ENCODE measurements at regions not wholly inside any gene's neighbourhood (a gene's known extent, or its start where the extent isn't known, plus 50 kb on each side); places are given as distances from the start of the nearest gene placed in this dataset.

DNA sequence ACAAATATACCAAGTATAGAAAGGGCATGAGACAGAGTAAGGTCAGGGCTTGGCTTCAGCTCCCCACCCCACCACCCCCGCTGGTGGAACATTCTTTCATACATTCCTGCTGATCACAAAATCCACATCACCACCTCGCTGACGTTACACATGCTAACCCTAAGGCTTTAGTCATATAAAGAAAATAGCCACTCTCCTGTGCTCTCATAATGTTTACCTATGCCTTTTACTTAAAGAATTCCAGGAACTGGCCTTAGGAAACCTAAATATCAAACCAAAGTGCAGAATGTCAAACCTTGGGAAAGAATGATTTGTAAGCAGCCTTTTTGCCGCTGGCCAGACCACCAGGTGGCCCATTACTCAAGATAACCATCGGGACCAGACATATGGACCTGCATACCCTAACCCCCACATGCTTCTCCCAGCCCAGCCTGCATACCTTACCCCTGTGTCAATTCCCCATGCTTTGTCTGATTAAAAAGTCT is 136.3 kb upstream of the SLC39A10 start:
- H3K27ac ChIP-seq = no peak overlapping the region
- no peaks in the 10 kb centered on the region for H3K36me3 ChIP-seq
- no peak for TF ChIP-seq POLR2A (IDR thresholded peaks at IDR 0.05)
- TF ChIP-seq, protein P1, sequence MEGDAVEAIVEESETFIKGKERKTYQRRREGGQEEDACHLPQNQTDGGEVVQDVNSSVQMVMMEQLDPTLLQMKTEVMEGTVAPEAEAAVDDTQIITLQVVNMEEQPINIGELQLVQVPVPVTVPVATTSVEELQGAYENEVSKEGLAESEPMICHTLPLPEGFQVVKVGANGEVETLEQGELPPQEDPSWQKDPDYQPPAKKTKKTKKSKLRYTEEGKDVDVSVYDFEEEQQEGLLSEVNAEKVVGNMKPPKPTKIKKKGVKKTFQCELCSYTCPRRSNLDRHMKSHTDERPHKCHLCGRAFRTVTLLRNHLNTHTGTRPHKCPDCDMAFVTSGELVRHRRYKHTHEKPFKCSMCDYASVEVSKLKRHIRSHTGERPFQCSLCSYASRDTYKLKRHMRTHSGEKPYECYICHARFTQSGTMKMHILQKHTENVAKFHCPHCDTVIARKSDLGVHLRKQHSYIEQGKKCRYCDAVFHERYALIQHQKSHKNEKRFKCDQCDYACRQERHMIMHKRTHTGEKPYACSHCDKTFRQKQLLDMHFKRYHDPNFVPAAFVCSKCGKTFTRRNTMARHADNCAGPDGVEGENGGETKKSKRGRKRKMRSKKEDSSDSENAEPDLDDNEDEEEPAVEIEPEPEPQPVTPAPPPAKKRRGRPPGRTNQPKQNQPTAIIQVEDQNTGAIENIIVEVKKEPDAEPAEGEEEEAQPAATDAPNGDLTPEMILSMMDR (IDR thresholded peaks at IDR 0.05) = no peak
- H3K4me1 ChIP-seq = no peaks in the 10 kb centered on the region
- no peak overlapping the region for H3K4me3 ChIP-seq (replicated peaks in 1 of 3)
- no peaks in the 10 kb centered on the region for H3K9me3 ChIP-seq
- intact Hi-C loops (cut with DNase I) = no loop called here
- no peaks in the 10 kb centered on the region for H3K27me3 ChIP-seq
- 61 to 66% methylated on average over 5 of the region's 5 CpGs for whole genome bisulfite sequencing, 2 donors
- no peak for DNase-seq

DNA sequence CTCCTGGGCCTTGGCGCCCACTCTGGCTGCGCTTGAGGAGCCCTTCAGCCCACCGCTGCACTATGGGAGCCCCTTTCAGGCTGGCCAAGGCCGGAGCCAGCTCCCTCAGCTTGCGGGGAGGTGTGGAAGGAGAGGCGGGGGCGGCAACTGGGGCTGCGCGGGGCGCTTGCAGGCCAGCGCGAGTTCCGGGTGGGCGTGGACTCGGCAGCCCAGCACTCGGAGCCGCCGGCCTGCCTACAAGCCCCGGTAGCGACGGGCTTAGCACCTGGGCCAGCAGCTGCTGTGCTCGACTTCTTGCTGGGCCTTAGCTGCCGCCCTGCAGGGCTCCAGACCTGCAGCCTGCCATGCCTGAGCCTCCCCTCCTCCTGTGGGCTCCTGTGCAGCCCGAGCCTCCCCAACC is 141.5 kb upstream of the SLC39A10 start:
- H3K36me3 ChIP-seq = no peaks in the 10 kb centered on the region
- 95% methylated on average over 20 of the region's 24 CpGs; no CpG with 5 or more reads in 1 of the 2 donors for WGBS, 2 donors
- H3K27me3 ChIP-seq = no peaks in the 10 kb centered on the region
- no peak for DNase-seq
- TF ChIP-seq, protein P1 (IDR thresholded peaks at IDR 0.05) = no peak
- TF ChIP-seq POLR2A (IDR thresholded peaks at IDR 0.05) = no peak
- intact Hi-C loops (cut with DNase I) = no loop called here
- no peak overlapping the region for H3K27ac ChIP-seq
- H3K9me3 ChIP-seq = no peaks in the 10 kb centered on the region
- no peaks in the 10 kb centered on the region for H3K4me1 ChIP-seq
- H3K4me3 ChIP-seq (replicated peaks in 1 of 3) = no peak overlapping the region

DNA sequence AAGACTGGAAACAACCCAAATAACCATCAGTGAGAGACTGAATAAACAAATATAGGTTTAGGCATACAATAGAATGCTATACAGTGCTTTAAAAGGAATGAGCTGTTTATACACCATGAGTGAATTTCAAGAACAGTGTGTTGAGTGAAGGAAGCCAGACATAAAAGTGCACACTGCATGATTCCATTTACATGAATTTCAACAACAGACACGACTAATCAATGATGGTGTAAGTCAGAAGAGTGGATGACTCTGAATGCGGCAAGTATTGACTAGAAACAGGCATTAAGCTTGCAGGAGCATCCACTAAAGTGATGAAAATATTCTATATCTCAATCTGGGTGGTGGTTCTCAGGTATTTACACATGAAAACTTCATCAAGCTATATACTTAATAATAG is 142.7 kb upstream of the SLC39A10 start:
- TF ChIP-seq, protein P1 (IDR thresholded peaks at IDR 0.05) = no peak
- Histone ChIP-seq H3K4me1 (no peaks in the 10 kb centered on the region), H3K36me3 (no peaks in the 10 kb centered on the region), H3K9me3 (no peaks in the 10 kb centered on the region), H3K27me3 (no peaks in the 10 kb centered on the region), H3K4me3 (replicated peaks in 1 of 3) (no peak overlapping the region), H3K27ac (no peak overlapping the region)
- intact Hi-C loops (cut with DNase I) = no loop called here
- 82 to 87% methylated on average over 2 of the region's 2 CpGs for WGBS, 2 donors
- no peak for DNase-seq

DNA sequence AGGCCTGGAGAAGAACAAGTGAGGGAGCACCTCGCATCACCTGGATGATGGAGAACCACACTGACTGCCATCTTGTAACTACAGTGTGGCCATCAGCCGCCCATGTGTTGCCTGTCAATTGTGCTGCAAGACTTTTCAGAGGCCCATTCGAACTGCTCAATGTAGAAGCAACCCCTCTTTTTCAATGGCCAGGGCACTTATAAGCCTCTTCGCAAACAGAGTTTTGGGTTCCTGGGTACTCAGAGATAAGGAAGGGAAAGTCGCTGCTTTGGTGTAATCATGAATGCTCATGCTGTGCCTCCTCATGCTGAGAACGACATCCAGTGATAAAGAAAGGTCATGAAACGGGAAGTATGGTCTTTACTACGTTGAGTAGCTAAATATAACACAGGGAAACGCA is 143.9 kb upstream of the SLC39A10 start:
- no peak for TF ChIP-seq POLR2A (IDR thresholded peaks at IDR 0.05)
- TF ChIP-seq, protein P1 (IDR thresholded peaks at IDR 0.05) = no peak
- DNase-seq = no peak
- Histone ChIP-seq H3K36me3 (no peaks in the 10 kb centered on the region), H3K4me3 (replicated peaks in 1 of 3) (no peak overlapping the region), H3K27me3 (no peaks in the 10 kb centered on the region), H3K4me1 (no peaks in the 10 kb centered on the region), H3K9me3 (no peaks in the 10 kb centered on the region), H3K27ac (no peak overlapping the region)
- WGBS, 2 donors = 73 to 77% methylated on average over 9 of the region's 9 CpGs
- intact Hi-C loops (cut with DNase I) = no loop called here

DNA sequence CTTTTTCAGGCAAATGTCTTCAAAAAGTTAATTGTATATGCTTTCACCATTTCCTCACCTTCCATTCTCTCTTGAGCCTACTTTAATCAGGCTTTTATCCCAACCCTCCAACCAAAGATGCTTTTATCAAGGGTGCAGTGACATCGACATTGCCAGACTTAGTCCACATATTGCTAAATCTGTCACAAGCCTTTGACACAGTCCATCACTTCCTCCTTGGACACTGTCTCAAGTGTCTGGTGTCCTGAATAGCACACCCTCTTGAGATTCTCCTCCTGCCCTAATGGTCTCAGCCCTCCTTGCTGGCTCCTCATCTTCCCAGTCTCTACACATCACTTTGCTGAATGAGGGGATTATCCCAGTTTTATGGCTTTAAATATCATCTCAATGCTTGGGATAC is 147.5 kb upstream of the SLC39A10 start:
- Histone ChIP-seq H3K4me1 (no peaks in the 10 kb centered on the region), H3K27me3 (no peaks in the 10 kb centered on the region), H3K36me3 (no peaks in the 10 kb centered on the region), H3K9me3 (no peaks in the 10 kb centered on the region), H3K4me3 (replicated peaks in 1 of 3) (no peak overlapping the region), H3K27ac (no peak overlapping the region)
- TF ChIP-seq POLR2A (IDR thresholded peaks at IDR 0.05) = no peak
- TF ChIP-seq, protein P1 (IDR thresholded peaks at IDR 0.05) = no peak
- no peak for DNase-seq
- intact Hi-C loops (cut with DNase I) = no loop called here
- 78 to 88% methylated on average over 1 of the region's 1 CpG for WGBS, 2 donors
